Panc1 (cell line): ENCODE measurements at regions not wholly inside any gene's neighbourhood (a gene's known extent, or its start where the extent isn't known, plus 50 kb on each side); places are given as distances from the start of the nearest gene placed in this dataset.

Experiments
- ATAC-seq: fragments of 200-7000 bp; cut with Tn5 transposase; 2 replicates; pipeline ENCODE4 v1.9.1; 2020; ENCODE audit warnings: mild to moderate bottlenecking, moderate library complexity
- BruUV-seq: library from RNA; stranded (reverse); fragments of 400-500 nt; replicated peaks from 2 replicates; lab custom pipeline; 2021; lab: Mats Ljungman, UMichigan
- CTCF ChIA-PET: fragments of 300-600 bp; sonication (Branson Sonifier 250); formaldehyde crosslinking; loops from one replicate; lab custom pipeline; 2022; ENCODE audit warnings: antibody characterized with exemption; lab: Charles Lee
- POLR2A ChIA-PET: fragments of 300-600 bp; sonication (Branson Sonifier 250); formaldehyde crosslinking; loops from one replicate; lab custom pipeline; 2022; ENCODE audit warnings: antibody characterized with exemption; lab: Charles Lee
- DNase-seq: peaks from one replicate; pipeline ENCODE4 v3.0.0-alpha.2; 2010; ENCODE audit warnings: low read depth, low spot score
- H3K27ac ChIP-seq: 2 replicates; pipeline ENCODE4 v1.5.1; 2011; ENCODE audit warnings: mild to moderate bottlenecking, low read length, inconsistent platforms
- H3K27me3 ChIP-seq: fragments of 200-500 bp; sonication (Bioruptor generic); 2 replicates; pipeline ENCODE4 v1.6.0; 2014; ENCODE audit warnings: low read length, inconsistent platforms; ENCODE audit not compliant: control insufficient read depth, insufficient read depth
- H3K36me3 ChIP-seq: fragments of 200-500 bp; sonication (Bioruptor generic); 2 replicates; pipeline ENCODE4 v1.5.1; 2014; ENCODE audit warnings: inconsistent platforms, mild to moderate bottlenecking, low read length, moderate library complexity; ENCODE audit not compliant: control insufficient read depth, insufficient read depth
- H3K4me1 ChIP-seq: 2 replicates; pipeline ENCODE4 v1.5.1; 2011; ENCODE audit warnings: inconsistent platforms, mild to moderate bottlenecking, low read length, moderate library complexity; ENCODE audit not compliant: control insufficient read depth, insufficient read depth
- H3K4me3 ChIP-seq, 2 experiments: 2 replicates each; pipeline ENCODE4 v1.5.1; 2011 to 2012; ENCODE audit warnings: low read depth in 2 of 2, low read length in 2 of 2, mild to moderate bottlenecking in 2 of 2, inconsistent platforms in 1 of 2, moderate library complexity in 1 of 2
- H3K9me3 ChIP-seq: fragments of 200-500 bp; sonication (Bioruptor generic); 2 replicates; pipeline ENCODE4 v1.5.1; 2014; ENCODE audit warnings: low read depth, mild to moderate bottlenecking, inconsistent platforms, low read length, moderate library complexity; ENCODE audit not compliant: control insufficient read depth, insufficient read depth
- CTCF ChIP-seq: fragments of 450-650 bp; IDR thresholded peaks from 2 replicates; pipeline ENCODE4 v1.5.1; 2017; ENCODE audit warnings: mild to moderate bottlenecking
- POLR2AphosphoS5 ChIP-seq: IDR thresholded peaks from 2 replicates; pipeline ENCODE4 v1.6.1; 2012; ENCODE audit warnings: mild to moderate bottlenecking, low read depth, low read length, moderate library complexity
- REST ChIP-seq, 2 experiments: IDR thresholded peaks; 2 replicates each; pipeline ENCODE4 v1.6.1; 2011 to 2012; ENCODE audit warnings: low read depth in 2 of 2, control low read depth in 1 of 2, low read length in 1 of 2, mild to moderate bottlenecking in 1 of 2, moderate library complexity in 1 of 2; ENCODE audit not compliant: insufficient read depth in 1 of 2
- SIN3A ChIP-seq: IDR thresholded peaks from 2 replicates; pipeline ENCODE4 v1.6.1; 2012; ENCODE audit warnings: low read depth, mild to moderate bottlenecking, low read length, moderate library complexity, borderline replicate concordance; ENCODE audit not compliant: insufficient read depth
- TCF7L2 ChIP-seq: IDR thresholded peaks from 2 replicates; pipeline ENCODE4 v1.6.1; 2011; ENCODE audit warnings: mild to moderate bottlenecking, low read depth, low read length, inconsistent platforms
- in situ Hi-C: cut with HindIII; loops from 2 replicates; pipeline ENCODE4 v1.10.0; 2016; ENCODE audit warnings: low sequenced_read_pairs, low pct_unique_long_range_greater_than_20kb
- intact Hi-C: fragments of 100-400 bp; cut with micrococcal nuclease; formaldehyde crosslinking; loops from one replicate; pipeline ENCODE4 v1.10.0; 2022; ENCODE audit not compliant: unreplicated experiment

DNA sequence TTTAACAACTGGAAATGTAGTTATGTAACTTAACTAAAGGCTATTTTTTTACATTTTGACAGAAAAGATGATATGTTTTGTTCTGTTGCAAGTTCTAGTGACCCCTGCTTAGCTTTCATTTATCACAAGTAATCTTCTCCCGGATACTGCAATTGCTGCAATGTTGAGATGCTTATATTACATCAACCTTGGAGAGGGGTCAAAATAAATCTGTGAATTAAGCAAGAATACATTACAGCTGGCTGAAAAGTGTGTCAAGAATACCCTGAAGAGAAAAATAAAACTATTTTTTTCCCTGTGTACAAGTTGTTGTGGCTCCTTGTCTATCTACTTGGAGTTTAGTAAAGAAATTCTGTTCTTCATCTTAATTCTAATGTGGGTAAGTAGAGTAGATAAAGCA lies 232.1 kb upstream of the GOLIM4 start:
- in situ Hi-C loops: no loop called here
- DNase-seq: no peak
- no peak for ATAC-seq
- H3K4me3 ChIP-seq: no peak overlapping the region
- intact Hi-C loops: no loop called here
- no peaks in the 10 kb centered on the region for H3K9me3 ChIP-seq
- no peak overlapping the region for H3K27ac ChIP-seq
- no peaks in the 10 kb centered on the region for H3K36me3 ChIP-seq
- CTCF ChIA-PET: no interaction called here
- no peaks in the 10 kb centered on the region for H3K27me3 ChIP-seq
- POLR2A ChIA-PET: no interaction called here
- BruUV-seq: no TSS peak
- TF ChIP-seq CTCF: no peak
- TF ChIP-seq TCF7L2: no peak
- TF ChIP-seq SIN3A: no peak
- no peak for TF ChIP-seq POLR2AphosphoS5
- no peak for TF ChIP-seq REST (IDR thresholded peaks at IDR 0.05; ENCODE audit: insufficient read depth in 1 of 2, low read depth in 2 of 2, low read length in 1 of 2)
- no peaks in the 10 kb centered on the region for H3K4me1 ChIP-seq

GRCh38 chr3:168325684-168326083 lies 230.0 kb upstream of the GOLIM4 start:
- ChIA-PET CTCF (no interaction called here), POLR2A (no interaction called here)
- Histone ChIP-seq H3K27me3 (no peaks in the 10 kb centered on the region), H3K27ac (no peak overlapping the region), H3K9me3 (no peaks in the 10 kb centered on the region), H3K4me3 (no peak overlapping the region), H3K4me1 (no peaks in the 10 kb centered on the region), H3K36me3 (no peaks in the 10 kb centered on the region)
- TF ChIP-seq REST (IDR thresholded peaks at IDR 0.05; ENCODE audit: insufficient read depth in 1 of 2, low read depth in 2 of 2, low read length in 1 of 2) (no peak), POLR2AphosphoS5 (no peak), SIN3A (no peak), CTCF (no peak), TCF7L2 (no peak)
- in situ Hi-C loops (no loop called here), intact Hi-C loops (no loop called here)
- no TSS peak for BruUV-seq
- DNase-seq: no peak
- ATAC-seq: no peak
